NCI-H187 treated with DMSO at 0.1 percent for 48 hours (cell line): ENCODE measurements at regions not wholly inside any gene's neighbourhood (a gene's known extent, or its start where the extent isn't known, plus 50 kb on each side); places are given as distances from the start of the nearest gene placed in this dataset.
A peak's percentile ranks its signal among the peaks of the same experiment; 100 is the strongest.

Experiments
- DNase-seq: peaks from one replicate; lab custom pipeline; 2025; lab: John Stamatoyannopoulos, UW

DNA sequence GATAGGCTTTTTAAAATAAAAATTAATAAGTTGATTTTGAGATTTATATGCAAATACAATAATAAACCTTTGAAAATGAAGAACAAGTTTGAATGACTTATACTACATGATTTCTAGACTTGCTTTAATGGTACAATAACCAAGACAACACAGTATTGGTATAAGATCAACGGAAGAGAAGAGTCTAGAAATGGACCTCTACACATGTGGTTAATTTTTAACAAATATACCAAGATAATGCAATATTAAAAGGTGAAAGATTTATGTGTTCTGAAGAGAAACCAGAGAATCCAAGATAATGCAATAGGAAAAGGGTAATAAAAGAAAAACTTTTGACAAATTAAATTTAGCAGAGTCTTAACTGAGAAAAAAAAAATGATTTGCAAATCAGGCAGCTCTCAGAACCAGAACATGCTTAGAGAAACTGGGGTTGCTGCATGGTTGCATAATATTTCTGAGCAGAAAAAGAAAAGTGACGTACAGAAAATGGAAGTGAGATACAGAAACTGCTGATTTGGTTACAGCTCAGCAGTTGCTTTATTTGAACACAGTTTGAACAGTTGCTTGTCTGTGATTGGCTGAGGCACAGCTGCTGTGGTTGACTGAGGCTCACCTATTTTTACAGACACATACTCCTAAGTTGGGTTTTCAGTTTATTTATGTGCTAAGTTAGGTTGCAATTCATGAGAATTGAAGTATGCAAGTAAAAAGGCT is 365.9 kb downstream of the CRPPA start:
- DNase-seq: no peak

DNA sequence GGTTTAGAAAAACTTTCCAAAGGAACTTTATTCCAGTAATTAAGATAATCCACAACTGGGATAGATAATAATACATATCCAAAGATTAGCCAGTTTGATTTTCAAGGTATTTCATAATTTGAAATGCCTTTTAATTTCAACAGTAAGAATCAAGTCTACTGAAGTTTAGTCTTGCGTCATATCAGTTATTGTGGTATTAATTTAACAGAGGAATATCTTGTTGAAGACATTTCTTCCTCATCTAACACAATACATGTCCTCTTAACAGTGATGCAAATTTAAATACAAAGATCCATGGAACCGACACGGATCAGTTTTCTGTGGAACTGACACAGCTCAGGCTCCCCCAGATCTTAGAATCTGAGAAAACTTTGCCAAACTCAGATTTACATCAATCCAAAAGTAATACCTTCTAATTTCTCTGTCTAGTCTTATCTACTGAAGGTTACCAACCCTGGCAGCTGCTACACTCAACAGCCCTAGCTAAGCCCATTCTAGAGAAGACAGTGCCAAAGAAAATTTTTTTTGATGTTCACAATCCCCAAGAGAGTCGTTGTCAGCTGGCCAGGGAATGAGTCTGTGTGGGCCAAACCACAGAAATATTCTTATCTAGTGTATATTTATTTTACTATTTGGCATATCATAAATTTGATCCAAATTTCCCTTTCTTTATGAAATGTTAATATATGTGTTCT is 365.2 kb upstream of the MEOX2 start:
- no peak for DNase-seq

DNA sequence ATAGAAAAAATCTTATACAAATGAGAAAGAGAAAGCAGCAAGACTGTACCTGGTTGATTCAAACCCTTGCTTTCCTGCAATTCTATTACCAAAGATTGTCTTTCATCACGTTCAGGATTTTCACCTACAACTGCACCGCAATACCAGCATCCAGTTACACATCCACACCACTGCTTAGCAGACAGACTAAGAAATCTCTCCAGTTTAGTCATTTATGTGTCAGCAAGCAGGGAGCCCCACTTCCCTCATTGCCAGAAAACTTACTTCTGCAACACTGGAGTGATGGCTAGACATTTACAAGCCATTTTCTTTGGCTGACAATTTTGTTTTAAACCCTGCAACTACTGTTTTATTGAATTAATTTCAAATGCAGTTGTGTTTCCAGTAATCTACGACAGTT is 359.6 kb upstream of the MEOX2 start:
- DNase-seq: no peak

DNA sequence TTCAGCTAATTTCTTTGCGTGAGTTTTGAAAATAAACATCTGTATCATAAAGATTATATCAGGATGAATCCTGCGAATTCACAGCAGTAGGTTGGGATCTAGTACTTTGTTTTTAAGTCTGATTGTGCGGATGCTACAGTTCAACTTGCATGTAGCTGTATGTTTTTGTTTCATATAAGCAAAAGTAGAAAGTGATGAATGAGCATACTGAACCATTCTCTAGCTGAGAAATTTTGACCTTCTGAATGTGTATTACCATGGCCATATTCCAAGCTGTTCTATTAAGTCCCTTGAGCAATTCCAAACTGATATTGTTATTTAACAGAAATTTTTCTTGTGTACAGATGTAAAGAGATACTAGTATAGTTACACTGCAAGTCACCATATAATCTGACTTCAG is 358.8 kb upstream of the MEOX2 start:
- no peak for DNase-seq

DNA sequence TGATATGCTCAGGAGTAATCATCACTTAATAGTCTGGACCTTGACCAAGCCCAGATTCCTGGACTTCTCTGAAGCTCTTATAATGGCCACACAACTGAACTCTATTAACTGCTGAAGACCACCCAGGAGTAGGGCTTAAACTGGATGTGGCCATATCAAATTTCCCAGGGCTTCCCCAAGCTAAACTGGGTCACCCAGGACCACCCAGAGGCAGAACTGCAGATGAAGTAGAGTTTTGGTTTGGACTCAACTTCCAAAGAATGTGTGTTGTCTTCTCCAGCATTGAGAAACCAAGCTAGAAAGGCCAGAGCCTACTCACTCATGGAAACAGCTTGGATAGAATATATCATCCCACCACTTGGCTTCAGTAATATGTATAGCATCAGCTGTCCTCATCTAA is 358.2 kb upstream of the MEOX2 start:
- no peak for DNase-seq

DNA sequence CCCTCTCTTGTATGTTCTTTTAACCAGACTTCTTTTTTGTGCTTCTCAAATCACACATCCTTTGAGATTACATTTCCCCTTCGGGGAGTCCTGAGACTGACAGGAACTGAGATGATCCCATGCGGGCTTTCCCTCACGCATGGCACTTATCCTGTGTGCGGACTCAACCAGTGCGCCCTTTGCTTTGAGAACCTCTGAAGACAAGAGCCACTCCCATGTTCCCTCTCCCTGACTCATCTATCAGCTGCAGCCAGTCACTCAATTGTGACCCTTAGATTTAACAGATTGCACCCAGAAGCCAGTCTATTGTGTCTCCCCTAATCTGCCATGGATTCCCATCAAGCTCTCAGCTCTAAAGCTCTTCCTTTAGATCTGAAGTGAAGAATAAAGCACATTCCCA is 353.9 kb upstream of the MEOX2 start:
- no peak for DNase-seq

DNA sequence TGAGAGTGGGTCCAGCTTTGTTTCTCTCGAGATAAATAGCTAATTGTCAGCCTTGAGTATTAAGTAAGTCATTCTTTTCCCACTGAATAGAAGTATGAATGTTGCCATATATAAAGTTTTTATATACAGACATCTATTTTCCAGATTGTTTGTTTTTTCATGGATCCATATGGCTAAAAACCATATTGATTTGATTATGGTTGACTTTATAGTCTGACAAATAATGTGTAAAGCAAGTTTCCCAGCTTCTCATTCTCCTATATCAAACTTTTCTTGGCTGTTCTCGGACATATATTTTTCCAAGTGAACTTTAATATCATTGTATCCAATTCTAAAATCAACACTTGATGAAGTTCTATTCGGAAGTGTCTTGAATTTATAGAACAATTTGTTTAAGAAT is 352.4 kb upstream of the MEOX2 start:
- no peak for DNase-seq

DNA sequence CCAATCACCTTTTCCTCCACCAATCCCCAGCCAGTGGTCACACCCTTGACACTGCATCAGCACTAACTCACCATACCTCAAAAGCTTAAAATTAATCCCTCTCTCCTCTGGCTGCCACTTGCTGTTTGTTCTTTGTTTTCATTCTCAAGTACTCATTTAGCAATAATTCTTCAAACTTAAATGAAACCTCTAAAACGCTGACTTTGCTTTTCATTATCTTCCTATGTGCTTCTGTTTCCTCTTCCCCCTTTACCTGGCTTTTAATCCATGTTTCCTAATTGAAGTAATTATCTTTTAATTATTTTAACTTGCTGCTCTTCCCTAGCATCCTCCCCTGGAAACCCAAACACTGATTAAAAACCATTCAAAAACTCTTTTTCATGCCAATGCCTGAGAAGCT is 348.9 kb upstream of the MEOX2 start:
- DNase-seq: no peak

DNA sequence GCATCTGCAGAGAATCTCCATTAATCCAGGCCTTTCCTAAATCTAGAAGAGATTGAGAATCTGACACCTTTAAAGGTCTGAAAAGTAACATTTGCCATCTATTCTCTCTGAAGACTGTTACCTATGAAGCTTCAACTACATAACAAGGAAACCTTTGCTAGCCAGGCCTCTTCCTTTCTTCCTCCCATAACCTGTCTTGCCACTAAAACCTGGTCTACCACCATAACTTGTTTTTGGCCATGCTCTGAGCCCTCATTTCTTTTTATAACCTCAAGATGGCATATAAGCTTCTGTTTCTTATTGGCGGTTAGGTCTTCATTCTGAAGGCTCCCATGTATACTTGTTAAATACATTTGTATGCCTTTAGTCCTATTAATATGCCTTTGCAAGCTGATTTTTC is 348.4 kb upstream of the MEOX2 start:
- DNase-seq: no peak

DNA sequence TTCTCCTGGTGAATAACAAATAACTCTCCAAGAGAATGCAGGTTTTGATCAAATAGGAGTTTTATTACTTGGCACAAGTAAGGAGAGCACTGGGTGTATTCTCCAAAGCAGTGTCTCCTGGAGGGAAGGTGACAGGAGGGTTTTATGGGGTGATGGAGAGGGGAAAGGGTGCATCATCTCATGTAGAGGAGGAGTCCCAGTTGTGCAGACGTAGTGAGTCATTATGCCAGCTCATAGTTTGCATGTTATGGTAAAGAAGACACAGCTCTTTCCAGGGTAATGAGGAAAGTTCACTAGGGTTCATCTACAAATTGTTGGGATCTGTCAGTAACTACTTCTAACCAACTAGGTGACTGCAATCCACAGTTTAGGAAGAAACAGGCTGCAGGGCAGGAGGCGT is 347.9 kb upstream of the MEOX2 start:
- no peak for DNase-seq

DNA sequence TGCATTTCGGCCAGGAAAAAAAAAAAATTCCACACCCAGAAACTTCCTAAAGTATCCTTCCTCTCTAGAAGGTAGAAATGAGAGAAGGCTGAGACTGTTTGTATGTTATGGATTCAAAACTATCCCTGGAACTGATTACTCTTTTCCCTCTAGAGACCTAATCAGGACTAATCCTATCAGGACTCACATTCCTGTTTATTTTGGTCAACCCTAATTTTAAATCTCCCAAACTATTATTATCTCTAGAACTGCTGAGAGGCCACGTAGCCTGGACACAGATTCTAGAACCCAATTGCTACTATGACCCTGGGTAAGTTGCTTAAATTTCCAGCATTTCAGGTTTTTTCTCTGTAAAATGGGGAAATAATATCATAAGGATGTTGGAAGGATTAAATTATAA is 346.8 kb upstream of the MEOX2 start:
- DNase-seq: no peak

DNA sequence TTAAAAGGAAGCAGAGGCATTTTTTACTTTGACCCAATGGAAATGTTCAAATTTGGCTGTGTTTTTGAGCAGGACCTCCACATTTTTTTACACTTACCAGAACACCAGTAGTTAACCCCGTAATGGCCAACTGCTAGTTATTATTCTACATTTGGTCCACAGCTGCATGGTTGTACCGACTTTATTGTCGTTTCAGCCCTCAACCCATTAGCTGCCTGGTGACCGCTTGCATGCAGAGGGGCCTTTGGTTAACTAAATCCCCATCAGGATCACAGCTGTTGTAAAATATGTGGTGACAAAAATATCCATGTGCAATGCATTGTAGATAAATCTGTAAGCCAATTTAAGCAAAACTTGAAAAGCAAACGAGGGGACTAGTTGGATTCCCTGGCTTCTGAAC is 342.2 kb upstream of the MEOX2 start:
- no peak for DNase-seq

DNA sequence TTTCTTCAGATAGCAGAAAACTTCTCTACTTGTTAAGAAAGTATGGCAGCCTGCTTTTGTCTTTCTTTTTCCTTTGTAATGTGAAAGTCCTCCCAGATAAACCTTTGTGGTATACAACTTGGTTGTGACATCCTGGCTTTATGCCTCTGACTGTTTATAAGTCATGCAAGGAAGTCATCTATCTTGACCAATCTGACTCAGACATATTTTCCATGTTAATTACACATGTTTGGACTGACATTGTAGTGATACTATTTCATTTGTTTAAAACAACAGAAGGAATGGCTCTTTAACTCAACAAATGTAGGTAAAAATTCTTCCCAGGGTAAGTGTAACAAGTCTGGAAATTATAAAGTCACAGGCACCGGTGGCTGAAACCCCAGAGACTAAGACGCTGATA is 341.6 kb upstream of the MEOX2 start:
- no peak for DNase-seq

DNA sequence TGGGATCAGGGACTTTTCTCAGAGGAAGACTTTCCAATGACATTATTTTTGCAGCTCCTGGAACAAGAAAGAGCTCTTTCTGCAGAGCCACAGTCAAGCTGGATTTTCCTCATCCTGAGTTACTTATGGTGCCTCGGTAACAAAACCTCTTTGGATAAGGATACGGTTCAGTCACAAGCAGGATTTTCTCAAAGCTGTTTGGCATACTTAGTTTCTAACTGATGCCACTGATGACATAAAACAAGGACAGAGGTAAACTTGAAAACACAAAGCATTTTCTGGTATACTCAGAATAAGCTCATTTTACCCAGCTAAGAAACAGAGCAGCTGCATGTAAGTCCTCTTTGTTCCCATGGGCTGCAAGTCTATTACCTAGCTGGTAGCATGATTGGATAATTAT is 340.9 kb upstream of the MEOX2 start:
- DNase-seq: no peak

DNA sequence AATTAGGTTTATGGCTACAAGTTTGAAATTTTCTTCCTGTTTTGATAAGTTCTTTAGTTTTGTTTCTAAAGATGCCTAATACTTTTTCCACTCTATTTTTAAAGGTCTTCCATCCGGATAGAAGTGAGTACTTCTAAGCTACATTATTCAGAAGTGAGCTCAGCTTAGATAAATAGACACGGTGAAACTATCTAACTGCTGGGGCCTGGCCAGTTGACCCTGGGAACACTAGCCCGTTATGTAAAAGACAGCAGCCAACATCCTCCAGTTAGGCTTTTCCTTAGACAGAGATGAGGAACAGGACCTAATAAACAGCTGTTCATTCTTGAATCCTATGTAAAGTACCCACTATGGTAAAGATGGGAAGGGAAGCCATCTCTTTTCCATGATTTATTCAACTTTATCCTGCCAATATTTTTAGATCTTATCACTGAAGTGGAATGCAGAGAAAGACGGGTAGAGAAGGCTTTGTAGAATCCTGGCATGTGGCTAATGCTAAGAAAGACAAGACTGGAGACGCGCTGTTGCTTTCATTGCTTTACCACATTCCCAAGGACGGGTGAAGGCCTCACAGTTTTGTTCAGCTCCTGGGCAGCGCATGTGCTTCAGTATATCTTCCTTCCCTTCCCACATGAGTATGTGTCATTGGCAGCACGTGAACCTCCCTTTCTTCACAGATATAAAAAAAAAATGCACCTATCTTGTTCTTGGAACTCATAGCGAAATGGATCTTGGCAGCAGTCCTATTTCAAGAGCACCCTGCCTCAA is 340.0 kb upstream of the MEOX2 start:
- no peak for DNase-seq

DNA sequence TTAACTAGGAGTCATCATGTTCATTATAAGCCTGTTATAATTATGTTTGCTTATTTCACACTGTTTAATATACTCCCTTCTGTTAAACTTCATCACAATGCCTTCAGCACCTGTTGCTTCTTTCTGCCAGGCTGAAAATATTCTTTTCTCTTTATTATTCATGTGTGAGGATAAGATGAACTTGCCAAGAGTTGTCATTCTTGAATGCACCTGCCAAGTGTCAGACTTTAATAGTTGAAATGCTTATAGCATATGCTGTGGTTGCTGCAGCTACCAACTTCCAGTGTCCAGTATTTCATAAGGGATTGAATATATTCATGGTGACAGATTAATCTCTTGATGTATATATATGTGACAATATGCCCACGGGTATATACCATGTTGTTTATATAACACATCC is 339.2 kb upstream of the MEOX2 start:
- DNase-seq: no peak

DNA sequence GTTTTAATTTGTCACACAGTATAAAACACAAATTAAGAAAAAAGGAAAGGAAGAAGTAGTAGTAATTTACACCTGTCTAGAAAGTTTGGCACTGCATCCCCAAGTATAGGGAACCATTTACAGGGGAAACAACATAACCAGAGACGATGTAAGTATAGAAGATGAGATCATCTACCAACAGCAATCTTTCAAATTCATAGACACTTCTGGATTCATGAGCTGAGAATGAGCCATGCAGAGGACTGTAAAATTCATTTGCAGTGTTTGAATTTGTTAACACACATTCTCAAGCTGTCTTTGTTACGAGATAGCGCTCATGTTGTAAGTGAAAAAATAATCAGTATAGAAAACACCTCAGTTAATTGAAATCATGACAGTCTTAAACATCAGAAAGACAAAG is 337.0 kb upstream of the MEOX2 start:
- no peak for DNase-seq

DNA sequence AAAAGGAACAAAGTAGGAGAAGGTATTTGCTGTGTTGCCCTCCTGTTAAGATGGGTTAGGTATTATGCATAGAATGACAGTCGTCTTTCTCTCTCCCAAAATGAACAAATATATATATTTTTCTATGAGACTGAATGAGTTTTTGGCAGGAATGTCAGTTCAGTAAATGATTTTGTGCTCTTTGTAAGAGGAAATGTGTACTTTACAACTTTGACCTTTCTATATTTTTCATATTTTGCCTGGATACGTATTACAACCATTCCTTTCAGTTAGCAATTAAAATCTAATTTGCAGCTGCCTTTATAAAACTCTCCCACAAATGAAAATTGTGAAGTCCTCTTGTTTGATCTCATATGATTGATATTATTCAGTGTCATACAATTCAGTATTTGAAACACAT is 336.6 kb upstream of the MEOX2 start:
- no peak for DNase-seq

DNA sequence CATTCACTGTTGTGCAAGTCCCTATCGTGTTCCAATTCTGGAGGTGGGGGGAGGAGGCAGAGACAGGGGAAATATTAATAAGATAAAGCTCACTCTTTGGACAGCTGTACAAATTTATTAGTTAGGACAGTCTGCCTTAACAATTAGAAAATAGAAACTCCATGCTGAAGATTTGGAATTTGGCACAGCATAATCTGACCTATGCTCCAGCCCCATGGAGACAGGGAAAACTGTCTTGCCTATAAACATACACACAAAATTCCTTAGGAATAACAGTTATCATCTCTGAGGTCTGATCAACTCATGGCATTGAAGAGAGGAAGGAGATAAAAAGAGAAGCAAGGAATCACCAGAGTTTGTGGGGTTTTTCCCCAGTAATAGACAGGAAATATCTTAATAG is 335.4 kb upstream of the MEOX2 start:
- DNase-seq: no peak

DNA sequence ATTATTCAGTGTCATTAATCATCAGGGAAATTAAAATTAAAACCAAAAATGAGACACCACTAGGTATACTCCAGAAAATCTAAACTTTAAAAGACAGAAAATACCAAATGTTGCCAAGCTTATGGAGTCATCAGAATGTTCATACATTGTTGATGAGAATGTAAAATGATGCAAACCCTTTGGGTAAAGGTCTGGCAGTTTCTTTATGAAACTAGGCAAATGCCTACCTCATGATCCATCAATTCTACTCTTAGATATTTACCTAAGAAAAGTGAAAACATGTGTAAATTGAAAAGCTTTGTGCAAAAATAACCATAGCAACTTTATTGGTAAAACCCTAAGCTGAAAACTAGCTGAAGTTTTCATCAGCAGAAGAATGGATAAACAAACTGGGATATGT is 329.5 kb upstream of the MEOX2 start:
- no peak for DNase-seq

DNA sequence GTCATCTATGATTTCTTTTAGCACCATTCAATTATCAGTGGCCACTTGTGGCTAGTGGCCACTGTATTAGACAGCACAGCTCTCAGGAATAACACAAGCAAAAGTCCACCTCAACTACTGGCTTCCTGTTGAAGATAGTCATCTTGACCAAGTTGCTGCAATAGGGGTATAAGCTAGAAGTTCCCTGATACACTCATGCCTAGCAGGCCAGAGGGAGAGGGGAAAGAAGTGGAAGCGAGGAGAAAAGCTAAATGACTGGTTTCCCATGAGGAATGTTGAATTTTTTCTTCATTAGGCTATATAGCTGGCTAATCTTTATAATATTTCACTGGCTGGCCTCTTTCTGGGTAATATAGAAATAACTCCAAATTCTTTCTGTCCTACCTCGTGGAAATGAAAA is 327.5 kb upstream of the MEOX2 start:
- DNase-seq: no peak

DNA sequence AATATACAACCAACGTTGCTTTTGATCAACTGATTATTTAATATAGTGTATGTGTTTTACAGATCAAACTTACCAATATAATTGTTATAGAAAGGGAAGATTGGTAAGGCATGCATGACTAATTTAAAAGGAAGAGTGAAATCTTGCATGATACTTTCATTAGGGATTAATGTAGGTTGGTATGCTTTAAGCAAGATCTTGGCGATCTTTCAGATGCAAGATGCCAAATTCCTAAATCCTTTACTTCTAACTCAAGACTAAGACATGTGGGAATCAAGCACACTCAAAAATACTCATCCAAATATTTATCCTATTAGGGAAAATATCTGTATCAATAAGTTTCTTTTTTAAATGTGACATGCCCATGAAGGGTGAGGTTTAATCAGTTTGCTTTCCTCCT is 321.4 kb upstream of the MEOX2 start:
- DNase-seq: no peak

DNA sequence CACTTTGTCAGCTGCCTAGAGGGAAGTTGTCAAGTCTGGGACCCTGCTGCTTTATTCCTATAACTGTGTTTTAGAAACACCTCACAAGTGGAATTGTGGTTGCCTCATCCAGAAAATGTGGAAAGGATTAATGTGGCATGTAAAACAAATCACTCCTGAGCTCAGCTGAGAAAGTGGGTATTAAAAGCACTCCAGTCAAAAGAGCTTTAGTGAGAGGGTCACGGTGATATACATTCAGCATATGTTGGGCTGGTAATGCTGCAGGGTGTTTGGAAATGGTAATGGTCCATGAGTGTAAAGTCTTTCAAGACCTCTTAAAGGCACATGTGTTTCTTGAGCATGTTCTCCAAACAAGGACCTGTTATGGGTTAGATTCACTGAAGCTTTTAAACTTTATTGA is 318.2 kb upstream of the MEOX2 start:
- DNase-seq: peak; percentile 94
